ENCODE measurements at regions not wholly inside any gene's neighbourhood (a gene's known extent, or its start where the extent isn't known, plus 50 kb on each side); places are given as distances from the start of the nearest gene placed in this dataset.

DNA sequence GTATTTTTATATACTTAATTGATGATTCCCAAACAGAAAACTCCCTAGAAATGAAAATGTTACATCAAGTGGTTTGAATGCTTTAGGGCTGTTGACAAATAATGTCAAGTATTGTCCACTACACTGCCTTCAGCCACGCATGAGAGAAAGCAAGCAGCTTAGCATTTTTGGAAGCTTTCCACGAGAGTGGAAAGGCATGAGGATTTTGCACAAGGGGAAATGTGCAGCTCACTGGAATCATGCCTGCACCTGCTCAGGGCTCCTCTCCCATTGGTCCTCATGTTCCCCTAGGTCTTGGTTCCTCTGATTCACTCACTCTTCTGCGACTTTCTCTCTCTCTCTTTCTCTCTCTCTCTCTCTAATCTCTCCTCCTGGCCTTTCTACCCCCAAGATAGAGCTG, 439.5 kb upstream of the CDH4 start:
- TF ChIP-seq, protein P1, sequence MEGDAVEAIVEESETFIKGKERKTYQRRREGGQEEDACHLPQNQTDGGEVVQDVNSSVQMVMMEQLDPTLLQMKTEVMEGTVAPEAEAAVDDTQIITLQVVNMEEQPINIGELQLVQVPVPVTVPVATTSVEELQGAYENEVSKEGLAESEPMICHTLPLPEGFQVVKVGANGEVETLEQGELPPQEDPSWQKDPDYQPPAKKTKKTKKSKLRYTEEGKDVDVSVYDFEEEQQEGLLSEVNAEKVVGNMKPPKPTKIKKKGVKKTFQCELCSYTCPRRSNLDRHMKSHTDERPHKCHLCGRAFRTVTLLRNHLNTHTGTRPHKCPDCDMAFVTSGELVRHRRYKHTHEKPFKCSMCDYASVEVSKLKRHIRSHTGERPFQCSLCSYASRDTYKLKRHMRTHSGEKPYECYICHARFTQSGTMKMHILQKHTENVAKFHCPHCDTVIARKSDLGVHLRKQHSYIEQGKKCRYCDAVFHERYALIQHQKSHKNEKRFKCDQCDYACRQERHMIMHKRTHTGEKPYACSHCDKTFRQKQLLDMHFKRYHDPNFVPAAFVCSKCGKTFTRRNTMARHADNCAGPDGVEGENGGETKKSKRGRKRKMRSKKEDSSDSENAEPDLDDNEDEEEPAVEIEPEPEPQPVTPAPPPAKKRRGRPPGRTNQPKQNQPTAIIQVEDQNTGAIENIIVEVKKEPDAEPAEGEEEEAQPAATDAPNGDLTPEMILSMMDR (IDR thresholded peaks at IDR 0.05), result no peak
- DNase-seq (no peak), ATAC-seq (ENCODE audit: poor library complexity) (no peak)
- no peaks in the 10 kb centered on the region for H3K36me3 ChIP-seq (ENCODE audit: insufficient read depth, low read length)
- ChIA-PET POLR2A (no interaction called here), CTCF (interaction anchor here (1.1 kb wide), 1 partner anchor 16 kb away, joined by 3 read pairs; no protein-coding TSS in a partner anchor)
- intact Hi-C loops (cut with DNase I, micrococcal nuclease), result no loop called here
- H3K27ac Mint-ChIP-seq, result no peak overlapping the region
- no peaks in the 10 kb centered on the region for H3K4me1 ChIP-seq (ENCODE audit: insufficient read depth, low read length)
- H3K4me1 Mint-ChIP-seq (ENCODE audit: low read depth), result no peaks in the 10 kb centered on the region
- no peaks in the 10 kb centered on the region for H3K27me3 ChIP-seq (ENCODE audit: control insufficient read depth in 1 of 2, insufficient read depth in 2 of 2, low read length in 2 of 2)
- H3K9me3 Mint-ChIP-seq, result peaks cover 3% of the 10 kb centered on the region
- no peak overlapping the region for H3K4me3 Mint-ChIP-seq
- H3K36me3 Mint-ChIP-seq (ENCODE audit: low read depth), result no peaks in the 10 kb centered on the region
- H3K27me3 Mint-ChIP-seq, result no peaks in the 10 kb centered on the region
- H3K27ac ChIP-seq (ENCODE audit: low read depth in 1 of 2, low read length in 2 of 2), result no peak overlapping the region
- H3K4me3 ChIP-seq (ENCODE audit: low read length), result no peak overlapping the region
- peaks cover 0 to 14% of the 10 kb centered on the region in 2 experiments for H3K9me3 ChIP-seq (ENCODE audit: control insufficient read depth in 1 of 2, insufficient read depth in 1 of 2, low read length in 2 of 2)

DNA sequence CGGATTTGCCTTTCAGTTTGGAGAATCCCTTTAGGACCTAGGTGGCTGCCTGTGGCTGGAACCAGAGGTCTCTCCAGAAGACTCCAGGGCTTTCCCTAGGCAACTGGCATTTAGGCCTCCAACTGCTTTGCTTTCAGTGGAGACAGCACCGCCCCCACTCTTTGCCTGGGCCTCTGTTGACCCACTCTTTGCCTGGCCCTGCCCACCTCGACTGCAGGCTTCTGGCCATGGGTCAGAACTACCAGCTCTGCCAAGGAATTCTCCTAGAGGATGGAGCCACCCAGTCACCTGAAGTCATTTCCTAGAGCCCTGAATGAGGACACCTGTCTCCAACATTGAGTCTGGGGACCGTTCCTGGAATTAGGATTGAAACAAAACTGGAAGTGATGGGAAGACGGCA, 439.0 kb upstream of the CDH4 start:
- ATAC-seq (ENCODE audit: poor library complexity), result no peak
- CTCF ChIA-PET, result interaction anchor here (1.1 kb wide), 1 partner anchor 17 kb away, joined by 3 read pairs; no protein-coding TSS in a partner anchor

DNA sequence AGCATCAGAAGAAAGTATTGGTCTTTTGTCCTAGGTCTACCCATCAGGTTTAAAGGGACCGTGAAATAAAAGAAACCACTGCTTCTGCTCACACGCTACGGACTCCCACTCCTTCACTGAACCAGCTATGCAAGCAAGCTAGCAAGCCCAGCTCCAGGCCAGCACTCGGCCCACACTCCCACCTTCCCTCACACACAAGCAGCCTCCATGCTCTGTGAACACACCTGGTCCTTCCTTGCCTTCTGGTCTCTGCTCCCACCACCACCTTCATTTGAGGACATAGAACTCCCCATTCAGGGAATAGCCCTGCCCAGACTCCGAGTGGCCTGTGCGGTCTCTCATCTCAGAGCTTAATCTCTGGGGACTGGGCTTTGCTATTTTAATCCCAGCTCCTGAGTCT, 436.4 kb upstream of the CDH4 start:
- ChIA-PET POLR2A (no interaction called here), CTCF (no interaction called here)
- Mint-ChIP-seq H3K4me1 (ENCODE audit: low read depth) (peaks cover 2% of the 10 kb centered on the region), H3K36me3 (ENCODE audit: low read depth) (no peaks in the 10 kb centered on the region), H3K27me3 (peaks cover 4% of the 10 kb centered on the region), H3K9me3 (peaks cover 3% of the 10 kb centered on the region), H3K27ac (no peak overlapping the region), H3K4me3 (no peak overlapping the region)
- no peak for ATAC-seq (ENCODE audit: poor library complexity)
- Histone ChIP-seq H3K4me3 (ENCODE audit: low read length) (no peak overlapping the region), H3K4me1 (ENCODE audit: insufficient read depth, low read length) (no peaks in the 10 kb centered on the region), H3K36me3 (ENCODE audit: insufficient read depth, low read length) (no peaks in the 10 kb centered on the region), H3K27ac (ENCODE audit: low read depth in 1 of 2, low read length in 2 of 2) (no peak overlapping the region), H3K9me3 (ENCODE audit: control insufficient read depth in 1 of 2, insufficient read depth in 1 of 2, low read length in 2 of 2) (peaks cover 0 to 3% of the 10 kb centered on the region in 2 experiments), H3K27me3 (ENCODE audit: control insufficient read depth in 1 of 2, insufficient read depth in 2 of 2, low read length in 2 of 2) (no peaks in the 10 kb centered on the region)
- intact Hi-C loops (cut with DNase I, micrococcal nuclease), result no loop called here
- DNase-seq, result no peak
- TF ChIP-seq, protein P1 (IDR thresholded peaks at IDR 0.05), result no peak

More for the DNA sequence above, 439.0 kb upstream of the CDH4 start:
- DNase-seq, result no peak
- Mint-ChIP-seq H3K4me1 (ENCODE audit: low read depth) (no peaks in the 10 kb centered on the region), H3K27ac (no peak overlapping the region), H3K36me3 (ENCODE audit: low read depth) (no peaks in the 10 kb centered on the region), H3K27me3 (no peaks in the 10 kb centered on the region), H3K9me3 (peaks cover 3% of the 10 kb centered on the region), H3K4me3 (no peak overlapping the region)
- no peak overlapping the region for H3K4me3 ChIP-seq (ENCODE audit: low read length)
- H3K27me3 ChIP-seq (ENCODE audit: control insufficient read depth in 1 of 2, insufficient read depth in 2 of 2, low read length in 2 of 2), result no peaks in the 10 kb centered on the region
- H3K9me3 ChIP-seq (ENCODE audit: control insufficient read depth in 1 of 2, insufficient read depth in 1 of 2, low read length in 2 of 2), result peaks cover 0 to 13% of the 10 kb centered on the region in 2 experiments
- H3K4me1 ChIP-seq (ENCODE audit: insufficient read depth, low read length), result no peaks in the 10 kb centered on the region
- H3K27ac ChIP-seq (ENCODE audit: low read depth in 1 of 2, low read length in 2 of 2), result no peak overlapping the region
- intact Hi-C loops (cut with DNase I, micrococcal nuclease), result no loop called here
- TF ChIP-seq, protein P1 (IDR thresholded peaks at IDR 0.05), result no peak
- POLR2A ChIA-PET, result no interaction called here
- H3K36me3 ChIP-seq (ENCODE audit: insufficient read depth, low read length), result no peaks in the 10 kb centered on the region

Measured in CD4-positive, alpha-beta T cell (primary cell).